ENCODE measurements at regions not wholly inside any gene's neighbourhood (a gene's known extent, or its start where the extent isn't known, plus 50 kb on each side); places are given as distances from the start of the nearest gene placed in this dataset.

DNA sequence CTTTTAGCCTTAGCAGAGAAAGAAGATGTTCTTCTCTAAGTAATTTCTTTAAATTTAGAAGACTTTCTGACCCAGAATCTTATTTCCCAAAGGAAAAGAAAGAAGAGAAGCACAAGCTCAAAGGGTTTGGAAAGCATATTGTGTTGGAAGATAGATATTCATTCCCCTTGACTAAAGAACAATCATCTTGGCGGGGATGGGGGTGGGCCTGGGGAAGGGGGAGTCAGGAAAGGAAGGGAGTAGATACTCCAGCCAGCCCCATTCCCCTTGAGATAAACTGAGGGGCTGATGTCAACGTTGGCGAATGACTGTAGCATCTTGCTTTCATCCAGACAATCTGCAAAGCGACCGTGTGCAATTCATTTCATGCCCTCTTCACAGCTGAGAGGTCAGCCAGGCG is 66.5 kb upstream of the SIPA1L2 start:
- Mint-ChIP-seq H3K27ac (no peak overlapping the region), H3K9me3 (peaks cover 50% of the 10 kb centered on the region), H3K4me1 (ENCODE audit: low read depth) (no peaks in the 10 kb centered on the region), H3K4me3 (no peak overlapping the region), H3K27me3 (ENCODE audit: insufficient read depth) (no peaks in the 10 kb centered on the region; the same call in none of the 2 replicates), H3K36me3 (ENCODE audit: low read depth) (no peaks in the 10 kb centered on the region)
- TF ChIP-seq, protein P1, sequence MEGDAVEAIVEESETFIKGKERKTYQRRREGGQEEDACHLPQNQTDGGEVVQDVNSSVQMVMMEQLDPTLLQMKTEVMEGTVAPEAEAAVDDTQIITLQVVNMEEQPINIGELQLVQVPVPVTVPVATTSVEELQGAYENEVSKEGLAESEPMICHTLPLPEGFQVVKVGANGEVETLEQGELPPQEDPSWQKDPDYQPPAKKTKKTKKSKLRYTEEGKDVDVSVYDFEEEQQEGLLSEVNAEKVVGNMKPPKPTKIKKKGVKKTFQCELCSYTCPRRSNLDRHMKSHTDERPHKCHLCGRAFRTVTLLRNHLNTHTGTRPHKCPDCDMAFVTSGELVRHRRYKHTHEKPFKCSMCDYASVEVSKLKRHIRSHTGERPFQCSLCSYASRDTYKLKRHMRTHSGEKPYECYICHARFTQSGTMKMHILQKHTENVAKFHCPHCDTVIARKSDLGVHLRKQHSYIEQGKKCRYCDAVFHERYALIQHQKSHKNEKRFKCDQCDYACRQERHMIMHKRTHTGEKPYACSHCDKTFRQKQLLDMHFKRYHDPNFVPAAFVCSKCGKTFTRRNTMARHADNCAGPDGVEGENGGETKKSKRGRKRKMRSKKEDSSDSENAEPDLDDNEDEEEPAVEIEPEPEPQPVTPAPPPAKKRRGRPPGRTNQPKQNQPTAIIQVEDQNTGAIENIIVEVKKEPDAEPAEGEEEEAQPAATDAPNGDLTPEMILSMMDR (IDR thresholded peaks at IDR 0.05) = no peak
- DNase-seq = no peak

DNA sequence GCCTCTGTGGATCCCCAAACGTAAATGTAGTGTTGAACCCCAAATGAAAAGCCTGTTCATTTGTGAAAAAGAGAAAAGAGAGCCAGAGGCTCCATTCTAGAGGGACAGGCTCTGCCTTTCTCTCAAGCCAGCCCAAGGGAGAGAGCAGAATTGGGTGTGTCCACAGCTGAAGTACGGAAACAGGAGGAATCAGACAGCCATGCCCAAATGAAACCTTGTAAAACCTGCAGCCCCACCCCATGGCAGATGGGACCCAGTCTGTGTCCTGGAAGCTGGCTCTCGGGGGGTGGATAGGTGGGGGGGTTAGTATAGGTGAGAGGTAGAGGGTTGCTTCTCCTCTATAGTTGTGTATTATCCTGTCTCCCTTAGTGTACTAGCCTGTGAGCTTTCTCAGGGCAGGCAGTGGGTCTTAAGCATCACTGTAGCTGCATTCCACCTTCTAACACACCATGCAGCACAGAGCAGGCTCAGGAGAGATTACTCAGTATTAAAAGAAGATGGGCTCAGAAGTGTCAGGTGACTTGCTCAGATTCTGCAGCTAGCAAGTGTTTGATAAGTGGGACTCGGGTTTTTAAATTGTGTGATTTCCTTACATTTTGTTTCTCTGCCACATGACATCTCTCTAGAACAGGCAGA is 67.4 kb upstream of the SIPA1L2 start:
- Mint-ChIP-seq H3K9me3 (peaks cover 52% of the 10 kb centered on the region), H3K4me3 (no peak overlapping the region), H3K27me3 (ENCODE audit: insufficient read depth) (no peaks in the 10 kb centered on the region; the same call in none of the 2 replicates), H3K36me3 (ENCODE audit: low read depth) (no peaks in the 10 kb centered on the region), H3K4me1 (ENCODE audit: low read depth) (no peaks in the 10 kb centered on the region), H3K27ac (no peak overlapping the region)
- TF ChIP-seq, protein P1 (IDR thresholded peaks at IDR 0.05) = no peak
- DNase-seq = no peak

DNA sequence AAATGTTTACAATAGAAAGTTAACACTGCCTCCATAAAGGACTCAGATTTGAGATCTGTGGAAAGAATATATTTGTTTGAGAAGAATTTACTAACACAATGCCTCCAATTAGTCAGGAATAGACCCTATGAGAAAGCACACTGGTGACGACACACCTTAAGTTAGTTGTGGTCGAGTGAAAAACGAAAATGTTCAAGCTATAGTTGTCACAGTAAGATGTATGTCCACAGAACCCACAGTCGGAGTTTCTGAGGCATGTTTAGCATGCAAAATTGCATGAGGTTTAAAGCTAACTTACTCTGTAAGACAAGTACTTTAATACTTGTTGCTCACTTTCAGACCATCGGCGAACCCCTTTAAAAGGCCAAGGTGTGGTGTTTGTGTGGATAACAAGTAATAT is 69.9 kb upstream of the SIPA1L2 start:
- TF ChIP-seq, protein P1 (IDR thresholded peaks at IDR 0.05) = no peak
- Mint-ChIP-seq H3K9me3 (peaks cover 51% of the 10 kb centered on the region), H3K4me1 (ENCODE audit: low read depth) (peaks cover 5% of the 10 kb centered on the region), H3K36me3 (ENCODE audit: low read depth) (no peaks in the 10 kb centered on the region), H3K27ac (no peak overlapping the region), H3K27me3 (ENCODE audit: insufficient read depth) (no peaks in the 10 kb centered on the region; the same call in none of the 2 replicates), H3K4me3 (no peak overlapping the region)
- DNase-seq = no peak

DNA sequence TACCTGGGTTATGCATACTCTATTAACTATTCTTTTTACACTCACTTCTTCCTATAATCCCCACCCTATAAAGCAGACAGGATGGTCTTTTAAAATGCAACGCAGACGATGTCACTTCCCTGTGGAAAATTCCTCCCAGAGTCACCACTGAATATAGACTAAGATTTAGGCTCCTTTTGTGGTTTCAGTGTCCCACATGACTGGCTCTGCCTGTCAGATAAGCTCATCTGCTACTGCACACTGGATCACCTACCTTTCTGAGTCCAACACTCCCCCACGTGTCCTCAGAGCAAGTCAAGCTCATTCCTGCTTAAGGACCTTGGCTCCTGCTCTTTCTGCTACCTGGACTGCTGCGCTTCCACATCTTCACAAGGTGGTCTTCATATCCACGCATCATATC is 73.0 kb upstream of the SIPA1L2 start:
- no peaks in the 10 kb centered on the region; the same call in 1 of the 2 replicates for H3K27me3 Mint-ChIP-seq (ENCODE audit: insufficient read depth)
- H3K4me3 Mint-ChIP-seq = no peak overlapping the region
- DNase-seq = no peak
- H3K9me3 Mint-ChIP-seq = peaks cover 36% of the 10 kb centered on the region
- H3K36me3 Mint-ChIP-seq (ENCODE audit: low read depth) = no peaks in the 10 kb centered on the region
- TF ChIP-seq, protein P1 (IDR thresholded peaks at IDR 0.05) = no peak
- H3K27ac Mint-ChIP-seq = no peak overlapping the region
- H3K4me1 Mint-ChIP-seq (ENCODE audit: low read depth) = peaks cover 11% of the 10 kb centered on the region

DNA sequence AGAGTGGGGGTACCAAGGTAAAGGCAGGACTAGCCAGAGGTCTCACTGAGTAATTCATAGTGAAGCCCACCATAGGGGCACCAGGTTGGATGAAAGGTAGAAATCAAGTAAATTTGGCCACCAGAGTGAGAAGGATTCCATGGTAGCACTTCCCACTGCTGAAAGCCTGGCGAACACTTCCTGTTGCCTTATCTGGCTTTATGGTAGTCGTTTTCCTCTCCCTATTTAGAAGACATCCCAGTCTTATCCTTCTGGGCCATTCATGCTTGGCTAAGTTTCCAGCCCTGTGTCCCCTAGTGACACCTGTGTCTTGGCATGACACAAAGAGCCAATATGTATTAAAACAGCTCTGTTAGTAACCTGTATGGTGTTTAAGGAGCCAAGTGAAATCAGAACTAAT is 74.3 kb upstream of the SIPA1L2 start:
- no peaks in the 10 kb centered on the region; the same call in 1 of the 2 replicates for H3K27me3 Mint-ChIP-seq (ENCODE audit: insufficient read depth)

More for the DNA sequence above, 74.3 kb upstream of the SIPA1L2 start:
- Mint-ChIP-seq H3K4me3 (no peak overlapping the region), H3K9me3 (peaks cover 35% of the 10 kb centered on the region), H3K36me3 (ENCODE audit: low read depth) (no peaks in the 10 kb centered on the region), H3K4me1 (ENCODE audit: low read depth) (peaks cover 11% of the 10 kb centered on the region), H3K27ac (no peak overlapping the region)
- TF ChIP-seq, protein P1 (IDR thresholded peaks at IDR 0.05) = no peak
- DNase-seq = no peak
